ENCODE measurements at regions not wholly inside any gene's neighbourhood (a gene's known extent, or its start where the extent isn't known, plus 50 kb on each side); places are given as distances from the start of the nearest gene placed in this dataset.

- Histone ChIP-seq H2BK15ac (ENCODE audit: low read depth, low read length) (no peak overlapping the region), H3T11ph (ENCODE audit: low read length) (no peak overlapping the region), H3K4ac (ENCODE audit: low read depth, low read length) (no peak overlapping the region), H3K18ac (ENCODE audit: insufficient read length, low read depth, low read length) (no peak overlapping the region), H3K4me2 (ENCODE audit: insufficient read depth, insufficient read length, low read length) (no peak overlapping the region), H3K23me2 (ENCODE audit: insufficient read length, low read depth, low read length, poor library complexity, severe bottlenecking) (no peaks in the 10 kb centered on the region), H4K20me1 (ENCODE audit: control insufficient read depth, insufficient read depth, insufficient read length) (no peaks in the 10 kb centered on the region), H4K5ac (ENCODE audit: insufficient read length, low read depth, low read length) (no peak overlapping the region), H3K23ac (ENCODE audit: insufficient read length, low read depth, low read length) (no peak overlapping the region), H3K4me1 (ENCODE audit: insufficient read depth, low read length) (no peaks in the 10 kb centered on the region), H2BK12ac (ENCODE audit: insufficient read length, low read depth, low read length) (no peak overlapping the region), H3K14ac (ENCODE audit: insufficient read depth, low read length) (no peak overlapping the region), H3K56ac (ENCODE audit: insufficient read length, low read depth, low read length) (no peak overlapping the region), H2AK5ac (ENCODE audit: insufficient read length, low read length) (no peak overlapping the region), H3K79me1 (ENCODE audit: insufficient read depth, low read depth, low read length, poor library complexity, severe bottlenecking) (no peaks in the 10 kb centered on the region), H3K27ac (ENCODE audit: insufficient read length, low read depth, low read length) (no peak overlapping the region), H3K9me3 (ENCODE audit: control insufficient read depth, low read depth, low read length) (no peaks in the 10 kb centered on the region), H2BK5ac (ENCODE audit: insufficient read length, low read length) (no peak overlapping the region), H2AFZ (ENCODE audit: low read length) (no peak overlapping the region), H3K79me2 (ENCODE audit: insufficient read depth, low read length) (no peaks in the 10 kb centered on the region), H3K9ac (ENCODE audit: extremely low read depth, insufficient read length, low read length) (no peak overlapping the region), H3K27me3 (ENCODE audit: insufficient read depth, low read length) (no peaks in the 10 kb centered on the region), H2BK120ac (ENCODE audit: low read depth, low read length, poor library complexity, severe bottlenecking) (no peak overlapping the region), H2BK20ac (ENCODE audit: low read depth, low read length, poor library complexity, severe bottlenecking) (no peak overlapping the region), H4K91ac (ENCODE audit: insufficient read length, low read depth, low read length) (no peak overlapping the region), H4K8ac (replicated peaks; ENCODE audit: insufficient read length, low read depth, low read length) (no peak overlapping the region)
- Mint-ChIP-seq H3K4me3 (no peak overlapping the region), H3K27me3 (ENCODE audit: low read depth) (no peaks in the 10 kb centered on the region), H3K9me3 (no peaks in the 10 kb centered on the region), H3K4me1 (peaks cover 7 to 8% of the 10 kb centered on the region in 2 experiments), H3K36me3 (ENCODE audit: insufficient read depth in 1 of 3, low read depth in 3 of 3) (no peaks in the 10 kb centered on the region; a peak in 1 of 7 replicates), H3K27ac (no peak overlapping the region)
- WGBS (ENCODE audit: extremely low coverage, insufficient read length, low lambda C conversion rate) = no CpG with 5 or more reads among the region's 4 CpGs
- no peak for DNase-seq
- no peak for TF ChIP-seq CTCF (conservative IDR thresholded peaks at IDR 0.05)
Measured at GRCh38 chr10:52877451-52877850, 104.9 kb upstream of the MBL2 start.
